ENCODE measurements at regions not wholly inside any gene's neighbourhood (a gene's known extent, or its start where the extent isn't known, plus 50 kb on each side); places are given as distances from the start of the nearest gene placed in this dataset.
A peak's percentile ranks its signal among the peaks of the same experiment; 100 is the strongest.

- ATAC-seq = no peak
- no peak overlapping the region for H3K4me3 ChIP-seq
- H3K36me3 ChIP-seq = no peaks in the 10 kb centered on the region
- H3K9me3 ChIP-seq = no peaks in the 10 kb centered on the region
- no peaks in the 10 kb centered on the region for H3K27me3 ChIP-seq
- TF ChIP-seq CTCF (IDR thresholded peaks at IDR 0.05) = no peak
- DNase-seq = no peak
- peaks cover 0 to 5% of the 10 kb centered on the region in 2 donors for H3K4me1 ChIP-seq
- H3K27ac ChIP-seq = no peak overlapping the region
- intact Hi-C loops (cut with DNase I) = no loop called here
These were observed 147.1 kb downstream of the TMX1 start for GRCh38 chr14:51386983-51387735.

GRCh38 chr14:51392416-51392815 is 152.4 kb downstream of the TMX1 start:
- no peaks in the 10 kb centered on the region for H3K27me3 ChIP-seq
- no peak for ATAC-seq
- no peak for TF ChIP-seq CTCF (IDR thresholded peaks at IDR 0.05)
- H3K4me3 ChIP-seq = no peak overlapping the region
- no peak overlapping the region for H3K27ac ChIP-seq
- H3K36me3 ChIP-seq = no peaks in the 10 kb centered on the region
- no peak for DNase-seq
- H3K4me1 ChIP-seq = peaks cover 0 to 4% of the 10 kb centered on the region in 2 donors
- H3K9me3 ChIP-seq = no peaks in the 10 kb centered on the region
- intact Hi-C loops (cut with DNase I) = no loop called here

DNA sequence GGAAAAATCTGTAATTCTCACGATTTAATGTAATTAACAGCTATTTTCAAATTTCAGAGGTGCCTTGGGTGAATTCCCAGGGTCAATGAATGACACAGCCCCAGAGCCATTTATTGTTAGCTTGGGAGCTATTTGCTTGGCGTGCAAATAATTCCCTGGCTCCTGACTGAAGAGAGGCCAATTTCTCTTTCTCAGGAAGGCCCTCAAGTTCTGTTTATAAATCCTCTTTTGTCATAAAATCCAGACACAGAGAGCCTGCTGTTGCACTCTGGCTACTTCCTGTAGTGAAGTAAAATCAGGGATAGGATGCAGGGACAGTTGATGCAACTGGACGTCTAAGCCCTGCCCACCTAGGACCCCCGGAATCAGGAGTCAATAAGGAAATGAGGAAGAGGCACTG is 154.3 kb downstream of the TMX1 start:
- H3K27me3 ChIP-seq = no peaks in the 10 kb centered on the region
- H3K4me3 ChIP-seq = no peak overlapping the region
- no peak for ATAC-seq
- no peaks in the 10 kb centered on the region for H3K36me3 ChIP-seq
- intact Hi-C loops (cut with DNase I) = no loop called here
- DNase-seq = no peak
- no peak for TF ChIP-seq CTCF (IDR thresholded peaks at IDR 0.05)
- peak overlapping the region; percentile 55 to 75 for H3K27ac ChIP-seq
- peaks cover 0 to 4% of the 10 kb centered on the region in 2 donors for H3K4me1 ChIP-seq
- H3K9me3 ChIP-seq = no peaks in the 10 kb centered on the region

GRCh38 chr14:51394804-51395203 is 154.8 kb downstream of the TMX1 start:
- no peaks in the 10 kb centered on the region for H3K36me3 ChIP-seq
- no peaks in the 10 kb centered on the region for H3K27me3 ChIP-seq
- TF ChIP-seq CTCF (IDR thresholded peaks at IDR 0.05) = no peak
- no peak overlapping the region for H3K4me3 ChIP-seq
- DNase-seq (no peak), ATAC-seq (no peak)
- no peaks in the 10 kb centered on the region for H3K9me3 ChIP-seq
- peak overlapping the region; percentile 55 to 75 for H3K27ac ChIP-seq
- intact Hi-C loops (cut with DNase I) = no loop called here
- peaks cover 0 to 4% of the 10 kb centered on the region in 2 donors for H3K4me1 ChIP-seq

DNA sequence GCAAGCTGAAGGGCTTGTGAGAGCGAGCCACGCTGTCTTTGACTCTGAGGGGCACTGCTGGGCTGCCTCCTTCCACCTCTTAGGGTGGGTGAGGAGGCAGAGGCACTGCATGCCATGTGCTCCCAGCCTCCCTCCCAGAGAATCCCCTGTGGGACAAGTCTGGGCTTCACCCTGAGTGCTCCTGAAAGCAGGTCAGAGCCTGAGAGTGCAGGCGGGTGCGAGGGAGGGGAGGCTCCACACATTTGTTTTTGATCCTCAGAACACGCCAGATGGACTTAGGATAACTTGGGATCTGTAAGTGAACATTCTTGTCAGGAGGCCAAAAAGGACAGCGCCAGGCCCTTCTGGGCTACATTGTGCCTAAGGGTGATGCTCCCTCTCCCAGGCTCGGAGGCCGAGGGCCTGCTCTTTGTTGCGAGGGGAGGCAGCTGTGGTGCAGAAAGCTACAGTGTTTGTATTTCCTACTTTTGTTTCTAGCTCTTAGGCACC is 155.4 kb downstream of the TMX1 start:
- no peaks in the 10 kb centered on the region for H3K27me3 ChIP-seq
- no peaks in the 10 kb centered on the region for H3K9me3 ChIP-seq
- DNase-seq (peak in 1 of 4 donors; percentile 55), ATAC-seq (peak; percentile 8)
- peak overlapping the region; percentile 55 to 75 for H3K27ac ChIP-seq
- no peak for TF ChIP-seq CTCF (IDR thresholded peaks at IDR 0.05)
- H3K4me1 ChIP-seq = peaks cover 0 to 4% of the 10 kb centered on the region in 2 donors
- H3K4me3 ChIP-seq = no peak overlapping the region
- no peaks in the 10 kb centered on the region for H3K36me3 ChIP-seq
- intact Hi-C loops (cut with DNase I) = no loop called here

Measured in left lung (tissue), 4 donors.